ENCODE measurements at regions not wholly inside any gene's neighbourhood (a gene's known extent, or its start where the extent isn't known, plus 50 kb on each side); places are given as distances from the start of the nearest gene placed in this dataset.
"Not testable (repeated sequence)": the region's sequence is repeated elsewhere in the genome, so short reads cannot be mapped to it uniquely, and the experiment has no call there.

- DNase-seq (ENCODE audit: low spot score): peak; percentile 50
Observed at GRCh38 chr11:11010624-11011127, 152.8 kb upstream of the ZBED5 start.

- no peak for DNase-seq (ENCODE audit: low spot score)
Observed at GRCh38 chr11:11009179-11009578, 151.3 kb upstream of the ZBED5 start.

- no peak for DNase-seq (ENCODE audit: low spot score)
Observed at GRCh38 chr11:11004069-11004468, 146.2 kb upstream of the ZBED5 start.

- no peak for DNase-seq (ENCODE audit: low spot score)
Observed at GRCh38 chr11:11003226-11003625, 145.4 kb upstream of the ZBED5 start.

GRCh38 chr11:11000579-11001283 lies 142.9 kb upstream of the ZBED5 start:
- no peak for DNase-seq (ENCODE audit: low spot score)

GRCh38 chr11:10998674-10999073 lies 140.8 kb upstream of the ZBED5 start:
- DNase-seq (ENCODE audit: low spot score): no peak

- no peak for DNase-seq (ENCODE audit: low spot score)
Observed at GRCh38 chr11:10996678-10997077, 138.8 kb upstream of the ZBED5 start.

- DNase-seq (ENCODE audit: low spot score): no peak
Observed at GRCh38 chr11:10993640-10994039, 135.8 kb upstream of the ZBED5 start.

- no peak for DNase-seq (ENCODE audit: low spot score)
Observed at GRCh38 chr11:10993186-10993585, 135.3 kb upstream of the ZBED5 start.

GRCh38 chr11:10991393-10991792 lies 133.5 kb upstream of the ZBED5 start:
- DNase-seq (ENCODE audit: low spot score): no peak

- DNase-seq (ENCODE audit: low spot score): peak; percentile 43
Observed at GRCh38 chr11:10990637-10991193, 132.9 kb upstream of the ZBED5 start.

GRCh38 chr11:10990160-10990559 lies 132.3 kb upstream of the ZBED5 start:
- DNase-seq (ENCODE audit: low spot score): no peak

GRCh38 chr11:10986006-10986405 lies 128.2 kb upstream of the ZBED5 start:
- no peak for DNase-seq (ENCODE audit: low spot score)

- no peak for DNase-seq (ENCODE audit: low spot score)
Observed at GRCh38 chr11:10984742-10985141, 126.9 kb upstream of the ZBED5 start.

GRCh38 chr11:10984250-10984649 lies 126.4 kb upstream of the ZBED5 start:
- DNase-seq (ENCODE audit: low spot score): no peak

- DNase-seq (ENCODE audit: low spot score): no peak
Observed at GRCh38 chr11:10982704-10983510, 125.1 kb upstream of the ZBED5 start.

- no peak for DNase-seq (ENCODE audit: low spot score)
Observed at GRCh38 chr11:10979529-10979928, 121.7 kb upstream of the ZBED5 start.

- DNase-seq (ENCODE audit: low spot score): no peak
Observed at GRCh38 chr11:10978198-10978597, 120.3 kb upstream of the ZBED5 start.

GRCh38 chr11:10975287-10975721 lies 117.5 kb upstream of the ZBED5 start:
- no peak for DNase-seq (ENCODE audit: low spot score)

GRCh38 chr11:10973416-10973815 lies 115.6 kb upstream of the ZBED5 start:
- DNase-seq (ENCODE audit: low spot score): no peak

- DNase-seq (ENCODE audit: low spot score): no peak
Observed at GRCh38 chr11:10970926-10971325, 113.1 kb upstream of the ZBED5 start.

GRCh38 chr11:10969387-10969786 lies 111.5 kb upstream of the ZBED5 start:
- no peak for DNase-seq (ENCODE audit: low spot score)

- not testable (repeated sequence) for DNase-seq (ENCODE audit: low spot score)
Observed at GRCh38 chr11:10956884-10957283, 99.0 kb upstream of the ZBED5 start.

Measured in AG08395 (cell line).